ENCODE measurements at regions not wholly inside any gene's neighbourhood (a gene's known extent, or its start where the extent isn't known, plus 50 kb on each side); places are given as distances from the start of the nearest gene placed in this dataset.

- no peak for TF ChIP-seq MXI1 (conservative IDR thresholded peaks at IDR 0.05; ENCODE audit: poor library complexity, severe bottlenecking)
- no peak for TF ChIP-seq REST (IDR thresholded peaks at IDR 0.05; ENCODE audit: borderline replicate concordance)
- TF ChIP-seq CTCF (IDR thresholded peaks at IDR 0.05; ENCODE audit: poor library complexity, severe bottlenecking): no peak
Observed at GRCh38 chr3:180340395-180340794, 261.6 kb upstream of the TTC14 start.
